H1 (cell line): ENCODE measurements at regions not wholly inside any gene's neighbourhood (a gene's known extent, or its start where the extent isn't known, plus 50 kb on each side); places are given as distances from the start of the nearest gene placed in this dataset.

Experiments
- CHD7 ChIP-seq: fragments of 300-600 bp; sonication (generic); IDR thresholded peaks from 2 replicates; pipeline ENCODE4 v1.7.1; 2012; ENCODE audit warnings: low read length, moderate library complexity, mild to moderate bottlenecking, inconsistent platforms; ENCODE audit not compliant: insufficient replicate concordance
- GTF2F1 ChIP-seq: IDR thresholded peaks from 2 replicates; pipeline ENCODE4 v1.6.1; 2012; ENCODE audit warnings: low read depth, low read length, improper control_type of control experiment, borderline replicate concordance
- HDAC2 ChIP-seq, 2 experiments: fragments of 300-600 bp in 1 of 2; sonication (generic) in 1 of 2; IDR thresholded peaks; 2 replicates each; pipeline ENCODE4 v1.6.1; 2011 to 2012; ENCODE audit warnings: low read depth in 2 of 2, low read length in 2 of 2, mild to moderate bottlenecking in 2 of 2, moderate library complexity in 2 of 2, borderline replicate concordance in 1 of 2, inconsistent platforms in 1 of 2
- TCF12 ChIP-seq: IDR thresholded peaks from 2 replicates; pipeline ENCODE4 v1.6.1; 2011; ENCODE audit warnings: low read depth, mild to moderate bottlenecking, low read length
- USF2 ChIP-seq: IDR thresholded peaks from 2 replicates; pipeline ENCODE4 v1.6.1; 2011; ENCODE audit warnings: low read length, improper control_type of control experiment

GRCh38 chr12:105978686-105979085 is 160.1 kb downstream of the NUAK1 start (continued):
- TF ChIP-seq CHD7, result no peak
- no peak for TF ChIP-seq HDAC2 (IDR thresholded peaks at IDR 0.05; ENCODE audit: borderline replicate concordance in 1 of 2, low read depth in 2 of 2, low read length in 2 of 2)
- no peak for TF ChIP-seq TCF12
- TF ChIP-seq GTF2F1, result no peak
- TF ChIP-seq USF2, result no peak
